NCI-H748 treated with DMSO at 0.1 percent for 48 hours (cell line): ENCODE measurements at regions not wholly inside any gene's neighbourhood (a gene's known extent, or its start where the extent isn't known, plus 50 kb on each side); places are given as distances from the start of the nearest gene placed in this dataset.
"Not testable (repeated sequence)": the region's sequence is repeated elsewhere in the genome, so short reads cannot be mapped to it uniquely, and the experiment has no call there.

Experiments used
- DNase-seq: peaks from one replicate; lab custom pipeline; 2025; lab: John Stamatoyannopoulos, UW

DNA sequence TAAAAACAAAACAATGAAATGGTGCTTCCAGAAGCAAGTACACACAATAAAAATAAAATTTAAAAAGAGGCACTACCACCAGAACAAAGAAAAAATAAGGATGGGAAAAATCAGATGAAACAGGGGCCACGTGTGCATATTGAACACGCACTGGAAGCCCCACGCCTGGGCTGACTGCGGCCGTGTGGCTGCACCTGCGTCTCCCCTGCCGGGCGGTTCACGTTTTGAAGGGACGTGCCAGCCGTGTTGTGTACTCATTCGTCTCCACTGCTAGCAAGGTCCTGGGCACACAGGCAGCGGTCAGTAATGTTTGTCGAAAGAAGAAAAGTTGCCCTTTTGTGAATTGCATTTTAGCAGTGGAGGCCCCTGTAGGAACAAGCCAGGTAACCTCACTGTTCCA is 255.9 kb upstream of the RNF32 start:
- DNase-seq, result no peak

DNA sequence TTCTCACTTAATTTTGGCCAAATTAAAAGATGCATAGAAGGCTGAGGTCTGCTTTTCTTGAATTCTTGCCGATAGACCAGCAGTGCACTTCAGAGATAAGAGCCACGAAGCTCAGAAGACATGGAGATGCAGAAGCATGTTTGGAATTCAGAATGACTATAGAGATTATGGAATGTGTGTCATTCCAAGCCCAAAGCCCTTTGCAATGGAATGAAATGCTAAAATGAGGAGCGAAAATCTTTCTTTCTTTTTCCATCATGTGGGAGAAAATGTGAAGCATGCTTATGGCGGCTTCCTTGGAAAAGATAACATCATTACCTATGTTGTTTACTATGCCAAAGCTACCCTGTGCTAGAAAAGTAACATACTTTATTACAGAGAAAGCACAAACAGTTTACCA is 257.0 kb upstream of the RNF32 start:
- no peak for DNase-seq

DNA sequence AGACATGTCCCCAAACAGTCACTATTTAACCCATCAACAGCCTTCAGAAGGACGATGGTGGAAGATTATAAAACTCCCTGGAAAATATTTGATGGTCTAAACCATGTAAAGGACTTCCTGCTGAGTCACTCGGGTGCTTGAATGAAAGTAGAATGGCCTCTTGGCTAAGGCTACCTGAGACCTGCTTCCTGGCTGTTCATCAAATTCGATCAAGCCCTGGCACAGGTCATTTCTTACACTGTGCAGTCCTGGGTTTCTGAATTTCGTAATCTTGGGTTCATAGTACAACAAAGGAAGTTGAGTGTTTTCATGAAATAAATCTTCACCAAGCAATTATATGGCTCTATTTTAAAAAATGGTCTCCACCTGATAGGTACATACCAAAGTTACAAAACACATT is 260.3 kb upstream of the RNF32 start:
- no peak for DNase-seq

DNA sequence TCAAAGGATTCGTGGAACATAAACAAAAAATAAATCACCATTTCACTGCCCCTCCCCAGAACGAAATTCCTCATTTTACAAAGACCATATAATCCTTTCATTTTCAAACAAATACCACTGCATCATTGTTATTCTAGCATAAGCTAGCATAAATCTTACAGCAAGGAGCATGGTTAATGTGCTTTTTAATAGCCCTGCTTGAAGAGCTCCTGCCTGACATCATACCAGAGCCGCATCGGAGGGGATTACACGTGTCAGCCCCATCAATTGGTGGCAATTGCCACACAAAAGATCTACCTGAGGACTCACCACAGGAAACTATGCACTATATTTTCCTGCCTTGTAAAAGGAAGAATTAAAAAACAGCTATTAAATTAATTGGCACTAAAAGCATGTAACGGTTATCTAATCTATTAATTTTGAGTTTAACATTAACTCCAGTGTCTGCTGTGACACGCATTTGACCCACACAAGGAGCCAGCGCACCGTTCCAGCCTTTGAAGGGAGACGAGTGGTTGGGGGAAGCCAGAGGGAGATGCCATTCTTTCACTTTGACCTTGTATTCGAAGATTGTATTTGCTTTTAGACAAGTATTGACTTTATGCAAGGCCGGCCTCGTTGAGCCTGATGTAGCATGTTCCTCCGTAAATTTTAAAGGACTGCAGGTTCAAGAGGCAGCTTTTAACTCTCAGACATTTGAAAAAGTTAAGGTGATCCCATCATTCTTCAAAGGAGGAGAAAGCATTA is 261.1 kb upstream of the RNF32 start:
- peak; percentile 47 for DNase-seq

DNA sequence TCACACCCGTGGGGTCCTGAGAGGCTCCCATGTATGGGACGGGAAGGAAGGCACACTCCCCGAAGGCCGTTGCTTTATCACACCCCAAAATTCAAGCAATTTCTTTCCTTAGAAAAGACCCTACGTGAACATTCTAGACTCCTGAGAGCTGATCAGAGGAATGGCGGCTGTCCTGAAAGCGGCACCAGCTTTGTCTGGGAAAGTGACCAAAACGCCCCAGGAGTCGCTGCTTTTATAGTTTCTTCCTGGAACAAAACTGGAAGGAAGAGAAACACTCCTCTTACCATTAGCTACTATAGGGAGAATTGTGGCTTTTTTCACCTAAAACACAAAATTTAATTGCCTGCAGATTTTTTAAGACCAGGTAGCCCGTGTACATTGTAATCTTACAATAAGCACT is 261.8 kb upstream of the RNF32 start:
- DNase-seq, result no peak

DNA sequence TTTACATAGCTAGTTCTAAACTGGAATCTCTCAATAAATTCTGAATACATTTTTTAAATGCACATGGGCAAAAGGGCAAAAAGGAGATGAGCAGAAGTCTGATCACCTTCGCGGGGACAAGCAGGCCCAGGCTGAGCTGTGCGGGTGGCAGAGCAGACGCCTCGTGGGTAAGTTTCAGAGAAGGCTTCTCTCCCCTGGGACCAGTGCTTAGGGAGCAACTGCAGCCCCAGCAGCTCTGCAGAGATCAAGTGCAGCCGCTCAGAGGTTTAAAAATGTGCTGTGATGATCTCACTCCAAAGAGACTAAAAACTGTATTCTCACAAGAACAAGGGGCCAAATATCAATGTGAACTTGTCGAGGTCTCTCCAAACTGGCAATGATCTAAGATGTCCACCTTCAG is 264.3 kb upstream of the RNF32 start:
- DNase-seq, result no peak

DNA sequence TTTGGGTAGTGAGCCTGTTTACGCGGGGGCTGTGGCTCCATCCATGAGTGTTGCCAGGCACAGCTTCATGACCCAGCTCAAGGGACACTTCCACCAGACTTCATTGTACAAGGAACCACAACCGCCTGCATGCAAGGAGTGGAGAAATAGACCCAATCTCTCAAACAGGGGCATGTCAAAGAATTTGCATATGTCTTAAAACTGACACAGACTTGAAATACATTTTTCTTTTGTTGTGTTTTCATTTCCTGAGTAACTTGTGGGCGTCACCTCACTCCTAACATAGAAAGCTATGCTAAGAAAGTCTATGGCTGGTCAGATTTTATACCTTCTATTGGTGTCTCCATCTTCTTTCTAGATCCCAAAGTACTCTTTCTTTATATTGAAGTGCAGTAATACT is 266.2 kb upstream of the RNF32 start:
- no peak for DNase-seq

DNA sequence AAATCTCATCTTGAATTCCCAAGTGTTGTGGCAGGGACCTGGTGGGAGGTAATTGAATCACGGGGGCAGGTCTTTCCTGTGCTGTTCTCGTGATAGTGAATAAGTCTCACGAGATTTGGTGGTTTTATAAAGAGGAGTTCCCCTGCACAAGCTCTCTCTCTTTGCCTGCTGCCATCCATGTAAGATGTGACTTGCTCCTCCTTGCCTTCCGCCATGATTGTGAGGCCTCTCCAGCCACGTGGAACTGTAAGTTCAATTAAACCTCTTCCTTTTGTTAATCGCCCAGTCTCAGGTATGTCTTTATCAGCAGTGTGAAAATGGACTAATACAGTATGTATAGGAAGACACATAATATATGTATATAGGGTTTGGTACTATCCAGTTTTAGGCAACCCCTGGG is 270.6 kb upstream of the RNF32 start:
- not testable (repeated sequence) for DNase-seq

DNA sequence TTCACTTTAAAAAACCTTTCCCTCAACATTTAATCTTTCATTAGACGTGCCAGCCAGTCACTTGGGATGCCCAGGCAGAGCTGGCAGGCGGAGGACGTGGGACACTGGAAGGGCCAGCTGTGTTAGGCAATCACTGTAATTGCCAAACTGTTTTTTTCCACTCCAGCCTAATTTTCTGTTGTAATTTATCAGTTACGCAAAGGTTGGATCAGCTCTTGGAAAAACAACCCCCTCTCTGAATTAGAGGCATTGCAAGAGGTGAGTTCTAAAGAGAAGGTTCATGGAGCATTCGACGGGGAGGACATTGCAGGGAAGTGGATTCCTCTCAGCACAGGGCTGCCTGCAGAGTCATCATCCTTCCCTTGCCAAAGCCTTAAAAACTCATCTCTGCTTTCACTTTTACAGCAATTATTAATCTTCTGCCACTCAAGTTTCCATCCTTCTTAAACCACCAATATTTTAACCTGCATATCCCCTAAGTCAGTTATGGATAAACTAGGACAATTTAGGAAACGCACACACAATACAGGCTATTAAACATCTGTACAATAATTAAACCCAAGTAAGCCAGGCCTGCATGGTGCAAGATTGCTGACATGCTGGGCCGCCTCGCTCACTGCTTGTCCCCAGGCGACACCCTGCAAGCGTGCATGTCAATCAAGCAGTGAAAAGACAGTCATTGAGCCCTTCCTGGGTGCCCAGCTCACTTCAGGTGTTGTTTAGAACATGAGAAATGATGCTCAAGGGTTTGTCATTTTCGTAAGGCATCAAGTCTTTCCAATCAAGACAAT is 272.3 kb upstream of the RNF32 start:
- DNase-seq, result no peak

DNA sequence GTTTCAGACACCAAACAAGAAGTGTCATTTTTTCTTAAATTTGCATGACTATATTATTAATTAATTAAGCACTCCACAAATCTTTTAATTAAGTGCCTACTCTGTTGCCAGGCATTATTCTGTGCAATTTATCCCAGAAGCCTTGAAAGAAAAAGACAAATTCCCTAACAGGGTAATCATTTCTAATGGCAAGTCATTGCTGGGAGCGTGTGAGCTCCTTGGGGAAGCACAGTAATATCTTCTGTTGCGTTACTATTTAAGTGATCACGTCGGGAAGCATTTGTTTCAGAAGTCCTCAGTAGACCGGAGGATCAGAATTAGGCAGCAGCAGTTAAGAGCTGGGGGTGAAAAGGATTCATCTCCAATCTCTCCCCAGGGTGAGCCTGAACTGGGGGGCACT is 276.8 kb upstream of the RNF32 start:
- no peak for DNase-seq

DNA sequence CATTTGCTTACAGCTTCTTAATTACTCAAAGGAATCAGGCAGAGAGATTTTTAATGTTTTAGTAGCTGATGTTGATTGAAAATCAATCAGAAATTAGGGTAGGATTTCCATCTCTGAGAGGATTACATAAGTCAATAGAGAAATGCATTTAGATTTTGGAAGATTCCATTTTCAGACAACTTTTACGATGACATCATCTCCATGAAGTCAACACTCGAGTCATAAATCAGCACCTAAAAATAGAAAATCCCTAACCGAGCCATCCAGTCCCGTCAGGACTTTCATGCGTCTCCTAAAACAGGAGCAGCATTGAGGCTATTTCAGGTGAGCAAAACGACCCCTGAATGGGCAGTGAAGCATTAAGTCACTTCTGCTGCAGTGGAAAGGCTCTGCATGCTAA is 279.7 kb upstream of the RNF32 start:
- no peak for DNase-seq

DNA sequence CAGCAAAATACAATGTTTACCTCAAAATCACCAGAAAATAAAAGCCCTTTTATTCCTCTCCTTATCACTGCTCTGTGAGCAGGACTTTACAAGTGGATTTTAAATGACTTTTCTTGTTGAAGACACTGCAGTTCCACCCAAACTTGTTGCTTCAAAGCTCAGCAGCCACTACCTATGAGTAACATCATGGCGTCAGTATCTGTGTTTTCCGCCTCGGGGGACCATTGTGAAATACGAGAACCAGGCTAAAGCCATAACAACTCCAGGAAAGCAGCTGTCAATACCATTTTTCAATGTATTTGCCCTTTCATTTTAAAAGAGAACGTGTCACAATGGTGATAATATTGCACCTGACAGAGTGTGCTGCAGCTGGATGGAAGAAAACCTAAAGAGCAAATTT is 284.0 kb upstream of the RNF32 start:
- peak; percentile 6 for DNase-seq

DNA sequence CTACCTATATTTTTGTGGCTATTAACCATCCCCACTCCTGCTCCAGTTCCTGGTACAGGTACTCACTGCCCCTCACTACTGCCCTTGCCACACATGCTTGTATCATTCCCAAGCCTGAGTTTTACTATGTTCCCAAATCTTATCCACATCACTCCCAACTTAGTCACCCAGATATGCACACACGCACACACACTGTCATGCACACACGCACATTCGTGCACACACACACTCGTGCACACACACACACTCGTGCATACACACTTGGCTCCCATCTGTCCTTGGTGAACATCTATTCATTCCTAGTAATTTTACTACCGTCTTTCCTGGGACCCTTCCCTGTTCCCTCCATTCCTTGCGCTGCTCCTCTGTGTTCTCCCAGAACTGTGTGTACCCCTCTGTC is 287.2 kb upstream of the RNF32 start:
- DNase-seq, result no peak

DNA sequence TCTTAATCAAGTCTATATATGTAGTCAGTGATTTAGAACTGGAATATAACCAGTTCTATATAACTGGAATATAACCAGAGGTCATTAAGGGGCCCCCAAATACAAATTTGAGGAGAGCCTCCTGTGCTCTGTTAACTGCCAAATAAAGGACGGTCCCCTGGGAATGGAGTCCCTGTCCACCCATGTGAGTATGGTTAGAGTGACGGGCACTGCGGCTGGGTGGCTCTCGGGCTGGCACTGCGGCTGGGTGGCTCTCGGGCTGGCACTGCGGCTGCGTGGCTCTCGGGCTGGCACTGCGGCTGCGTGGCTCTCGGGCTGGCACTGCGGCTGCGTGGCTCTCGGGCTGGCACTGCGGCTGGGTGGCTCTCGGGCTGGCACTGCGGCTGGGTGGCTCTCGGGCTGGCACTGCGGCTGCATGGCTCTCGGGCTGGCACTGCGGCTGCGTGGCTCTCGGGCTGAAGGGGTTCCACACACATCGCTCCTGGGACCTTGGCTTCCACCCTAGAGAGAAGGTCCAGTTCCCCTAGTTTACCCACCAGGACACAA is 292.8 kb upstream of the RNF32 start:
- DNase-seq, result not testable (repeated sequence)

DNA sequence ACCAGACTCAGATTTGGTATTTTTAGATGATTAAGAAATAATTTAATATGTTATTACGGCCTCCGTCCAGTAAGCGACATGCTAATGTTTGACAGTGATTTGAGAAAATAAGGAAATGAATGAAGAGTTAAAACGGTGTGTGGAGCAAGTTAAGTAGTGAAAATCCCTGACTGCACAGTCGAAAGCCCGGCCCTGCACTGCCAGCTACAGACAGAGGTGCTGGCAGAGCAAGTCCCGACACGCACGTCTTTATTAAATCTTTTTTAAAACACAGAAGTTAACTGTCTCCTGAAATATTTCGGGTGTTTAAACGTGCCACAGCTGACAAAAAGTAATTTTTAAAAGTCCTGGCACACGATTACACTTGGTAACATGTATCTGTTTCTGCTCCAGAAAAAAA is 293.4 kb upstream of the RNF32 start:
- DNase-seq, result no peak

DNA sequence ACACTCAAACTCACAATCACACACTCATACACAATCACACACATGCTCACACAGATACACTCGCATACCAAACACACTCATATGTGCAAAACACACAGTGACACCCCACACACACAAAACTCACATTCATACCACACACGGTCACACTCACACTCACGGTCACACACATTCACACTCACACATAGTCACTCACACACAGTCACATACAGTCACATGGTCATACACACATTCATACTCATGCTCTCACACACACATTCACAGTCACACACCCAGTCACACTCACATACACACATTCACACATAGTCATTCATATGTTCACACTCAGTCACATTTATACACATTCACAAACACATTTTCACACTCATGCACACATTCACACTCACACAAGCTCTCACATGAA is 296.0 kb upstream of the RNF32 start:
- DNase-seq, result no peak

DNA sequence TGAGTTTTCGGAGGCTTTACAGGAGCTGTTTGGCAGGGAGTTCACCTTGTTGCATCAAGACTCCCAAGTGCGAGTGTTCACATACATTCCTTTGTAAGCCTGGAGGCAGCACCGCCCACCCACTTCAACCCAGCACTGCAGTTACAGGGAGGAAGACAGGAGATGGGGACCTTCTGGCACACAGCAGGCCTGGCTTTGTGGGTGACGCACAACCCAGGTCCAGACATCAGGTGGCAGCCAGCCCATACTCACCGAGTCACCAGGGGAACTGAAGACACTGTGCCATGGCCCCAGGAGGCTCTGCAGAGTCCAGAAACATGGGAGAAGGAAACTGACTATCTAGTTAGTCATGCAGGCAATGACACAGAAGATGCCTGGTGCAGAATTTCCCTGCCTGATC is 305.9 kb upstream of the RNF32 start:
- DNase-seq, result no peak

DNA sequence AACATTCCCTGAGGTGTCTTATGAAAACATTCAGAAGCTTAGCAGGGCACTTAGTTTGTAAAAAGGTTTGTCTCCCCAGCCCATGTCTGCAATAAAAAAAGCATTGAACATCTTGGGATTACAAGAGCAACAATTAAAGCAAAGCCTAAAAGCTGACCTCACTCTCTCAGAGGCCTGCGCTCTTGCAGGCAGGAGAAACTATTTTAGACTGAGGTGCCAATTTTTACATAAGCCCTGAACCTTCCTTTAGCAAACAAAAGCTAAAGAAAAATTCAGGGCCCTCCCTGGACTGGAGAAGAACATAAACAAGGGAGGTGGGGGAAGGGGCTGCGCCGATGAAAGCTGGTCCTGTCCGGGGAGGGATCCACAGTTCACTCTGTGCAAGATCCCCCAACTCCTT is 312.7 kb upstream of the RNF32 start:
- DNase-seq, result no peak

DNA sequence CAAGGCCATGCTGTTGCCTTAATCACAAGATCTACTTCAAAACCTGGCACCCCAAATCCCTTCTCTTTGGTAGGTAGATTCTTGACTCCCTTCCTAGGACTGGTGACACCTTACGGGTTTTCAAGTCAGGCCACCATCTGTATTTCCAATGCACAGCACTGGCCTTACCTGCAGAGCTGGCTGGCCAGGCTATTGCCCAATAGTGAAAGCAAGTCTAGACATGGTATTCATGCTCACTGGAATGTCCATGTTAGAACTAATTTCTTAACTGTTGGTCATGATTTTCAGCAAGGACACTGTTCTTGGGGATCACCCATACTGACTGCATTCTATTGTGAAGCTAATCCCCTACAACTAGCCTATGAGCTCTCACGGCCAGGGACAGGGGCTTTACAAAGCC is 313.1 kb upstream of the RNF32 start:
- no peak for DNase-seq

DNA sequence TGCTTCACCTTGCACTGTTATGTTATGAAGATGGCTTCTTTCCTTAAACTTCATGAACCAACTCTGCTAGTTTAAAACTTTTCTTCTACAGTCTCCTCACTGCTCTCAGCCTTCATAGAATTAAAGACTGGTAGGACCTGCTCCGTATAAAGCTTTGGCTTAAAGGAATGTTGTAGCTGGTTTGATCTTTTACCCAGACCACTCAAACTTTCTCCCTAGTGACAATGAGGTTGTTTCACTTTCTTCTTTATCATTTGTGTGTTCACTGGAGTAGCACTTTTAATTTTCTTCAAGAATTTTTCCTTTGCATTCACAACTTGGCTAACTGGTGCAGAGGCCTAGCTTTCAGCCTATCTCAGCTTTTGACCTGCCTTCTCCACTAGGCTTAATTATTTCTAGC is 316.4 kb upstream of the RNF32 start:
- no peak for DNase-seq

DNA sequence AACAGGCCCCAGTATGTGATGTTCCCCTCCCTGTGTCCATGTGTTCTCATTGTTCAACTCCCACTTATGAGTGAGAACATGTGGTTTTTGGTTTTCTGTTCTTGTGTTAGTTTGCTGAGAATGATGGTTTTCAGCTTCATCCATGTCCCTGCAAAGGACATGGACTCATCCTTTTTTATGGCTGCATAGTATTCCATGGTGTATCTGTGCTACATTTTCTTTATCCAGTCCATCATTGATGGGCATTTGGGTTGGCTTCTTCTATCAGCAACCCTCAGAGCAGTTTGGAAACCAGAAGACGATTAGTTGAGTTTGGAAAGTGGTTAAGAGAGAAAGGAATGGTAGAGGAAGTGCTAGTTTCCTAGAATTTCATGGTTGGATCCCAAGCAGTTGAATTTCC is 319.1 kb upstream of the RNF32 start:
- DNase-seq, result not testable (repeated sequence)

DNA sequence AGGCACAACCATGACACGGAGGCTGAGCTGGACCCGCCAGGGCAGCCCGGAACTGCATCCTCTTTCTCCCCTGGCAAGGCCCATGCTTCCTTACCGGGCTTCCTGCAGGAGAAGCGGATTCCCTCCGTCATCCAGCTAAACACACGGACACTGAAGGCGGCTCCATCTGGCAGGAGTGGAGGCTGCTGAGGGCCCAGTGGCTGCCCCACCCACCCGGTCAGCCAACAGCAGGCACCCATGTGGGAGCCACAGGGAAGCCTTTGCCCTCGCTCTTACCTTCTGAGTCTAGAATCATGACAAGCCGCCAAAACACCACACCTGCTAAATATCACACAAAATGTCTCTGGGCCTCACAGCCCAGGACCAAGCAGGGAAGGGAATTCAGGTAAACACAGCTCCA is 321.6 kb upstream of the RNF32 start:
- no peak for DNase-seq

DNA sequence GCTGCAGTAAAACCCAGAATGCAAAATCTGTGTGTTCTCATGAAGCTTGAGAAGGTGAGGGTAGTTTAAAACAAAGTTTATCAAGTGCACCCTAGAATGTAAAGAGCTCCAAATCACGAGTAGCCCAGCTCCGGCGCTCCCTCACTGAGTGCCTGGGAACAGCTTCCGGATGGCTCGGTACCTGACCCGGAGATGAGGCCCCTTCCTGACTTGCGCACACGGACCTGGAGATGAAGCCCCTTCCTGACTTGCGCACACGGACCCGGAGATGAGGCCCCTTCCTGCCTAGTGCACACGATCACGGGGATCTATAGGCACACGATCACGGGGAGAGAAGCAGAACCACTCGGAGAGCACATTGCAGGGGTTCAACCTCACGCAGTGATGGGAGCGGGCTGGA is 322.1 kb upstream of the RNF32 start:
- no peak for DNase-seq
